NCI-H345 treated with DMSO at 0.1 percent for 48 hours (cell line): ENCODE measurements at regions not wholly inside any gene's neighbourhood (a gene's known extent, or its start where the extent isn't known, plus 50 kb on each side); places are given as distances from the start of the nearest gene placed in this dataset.

Source experiments
- DNase-seq: peaks from one replicate; lab custom pipeline; 2025; ENCODE audit not compliant: unreplicated experiment; lab: John Stamatoyannopoulos, UW

GRCh38 chr1:185373813-185374529, 56.9 kb upstream of the IVNS1ABP start:
- no peak for DNase-seq

- no peak for DNase-seq
Observed at GRCh38 chr1:185369786-185370185, 52.7 kb upstream of the IVNS1ABP start.

DNA sequence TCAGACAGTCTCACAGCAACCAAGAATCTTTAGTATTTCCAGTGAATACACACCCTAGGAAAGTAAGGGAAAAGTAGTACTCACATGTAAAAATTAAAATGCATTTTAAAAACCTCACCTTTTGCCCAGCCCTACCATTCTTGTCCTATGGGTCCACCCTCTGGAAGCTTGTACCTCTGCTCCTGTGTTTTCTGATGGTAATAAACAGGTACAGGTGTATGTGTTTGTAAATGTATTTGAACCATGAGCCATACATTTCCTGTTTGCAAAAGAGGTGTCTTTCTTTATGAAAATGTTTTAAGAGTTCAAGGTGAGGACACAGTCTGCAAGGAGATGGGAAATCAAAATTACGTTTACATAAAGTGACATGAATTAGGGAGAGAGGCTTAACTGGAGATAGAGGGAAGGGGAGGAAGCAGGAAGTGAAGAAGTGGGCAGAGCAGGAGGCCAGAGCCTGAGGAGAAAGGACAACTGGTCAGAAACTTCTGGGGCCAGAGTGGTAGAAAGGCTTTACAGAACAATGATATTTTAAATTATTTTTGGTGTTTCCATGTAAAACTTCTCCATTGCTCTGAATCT, 52.0 kb upstream of the IVNS1ABP start:
- DNase-seq = no peak

GRCh38 chr1:185368313-185368855, 51.3 kb upstream of the IVNS1ABP start:
- no peak for DNase-seq

GRCh38 chr1:185367218-185367617, 50.2 kb upstream of the IVNS1ABP start:
- no peak for DNase-seq
